NCI-H748 treated with DMSO at 0.1 percent for 48 hours (cell line): ENCODE measurements at regions not wholly inside any gene's neighbourhood (a gene's known extent, or its start where the extent isn't known, plus 50 kb on each side); places are given as distances from the start of the nearest gene placed in this dataset.

Experiments used
- DNase-seq: peaks from one replicate; lab custom pipeline; 2025; lab: John Stamatoyannopoulos, UW

DNA sequence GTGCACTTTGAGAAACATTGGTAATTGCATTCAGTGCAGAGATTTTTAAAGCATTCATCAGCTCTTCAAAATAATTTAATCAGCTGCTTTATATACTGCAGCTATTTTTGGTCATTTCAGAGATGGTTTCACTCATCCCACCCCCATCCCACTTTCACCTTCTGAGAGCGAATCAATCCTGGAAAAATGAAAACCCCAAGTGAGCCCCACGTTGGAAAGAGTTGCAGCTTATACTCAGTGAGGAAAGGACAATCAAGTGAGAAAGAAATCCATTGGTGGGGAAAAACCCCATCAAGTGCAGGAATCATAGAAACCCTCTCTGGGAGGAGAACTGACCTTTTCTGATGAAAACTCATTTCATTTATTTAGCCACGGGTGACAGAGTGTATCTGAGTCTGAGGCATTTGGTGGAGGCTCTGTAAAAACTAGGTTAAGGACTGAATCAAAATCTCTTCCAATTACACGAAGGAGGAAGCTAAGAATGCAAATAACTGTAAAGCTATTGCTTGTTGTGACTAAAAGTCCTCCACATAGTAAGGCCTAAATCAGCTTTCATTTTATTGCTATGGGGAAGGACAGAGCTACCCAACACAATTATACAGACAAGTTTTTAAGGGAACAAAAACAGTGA, 240.4 kb upstream of the PGRMC2 start:
- DNase-seq: no peak

DNA sequence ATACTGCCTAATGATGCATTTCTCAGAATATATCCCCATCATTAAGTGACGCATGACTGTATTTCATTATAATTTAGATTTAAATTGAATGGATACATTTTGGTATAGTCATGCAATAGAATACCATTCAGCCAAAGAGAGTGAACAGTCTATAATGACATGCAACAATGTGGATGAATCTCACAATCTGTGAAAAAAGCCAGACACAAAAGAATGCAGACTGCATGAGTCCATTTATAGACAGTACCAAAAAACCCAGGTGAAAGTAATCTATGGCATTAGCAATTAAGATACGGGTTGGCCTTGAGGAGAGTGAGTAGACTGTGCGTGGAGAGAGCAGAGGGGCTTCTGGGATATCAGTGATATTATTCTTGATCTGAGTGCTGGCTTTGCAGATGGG, 239.7 kb upstream of the PGRMC2 start:
- no peak for DNase-seq

DNA sequence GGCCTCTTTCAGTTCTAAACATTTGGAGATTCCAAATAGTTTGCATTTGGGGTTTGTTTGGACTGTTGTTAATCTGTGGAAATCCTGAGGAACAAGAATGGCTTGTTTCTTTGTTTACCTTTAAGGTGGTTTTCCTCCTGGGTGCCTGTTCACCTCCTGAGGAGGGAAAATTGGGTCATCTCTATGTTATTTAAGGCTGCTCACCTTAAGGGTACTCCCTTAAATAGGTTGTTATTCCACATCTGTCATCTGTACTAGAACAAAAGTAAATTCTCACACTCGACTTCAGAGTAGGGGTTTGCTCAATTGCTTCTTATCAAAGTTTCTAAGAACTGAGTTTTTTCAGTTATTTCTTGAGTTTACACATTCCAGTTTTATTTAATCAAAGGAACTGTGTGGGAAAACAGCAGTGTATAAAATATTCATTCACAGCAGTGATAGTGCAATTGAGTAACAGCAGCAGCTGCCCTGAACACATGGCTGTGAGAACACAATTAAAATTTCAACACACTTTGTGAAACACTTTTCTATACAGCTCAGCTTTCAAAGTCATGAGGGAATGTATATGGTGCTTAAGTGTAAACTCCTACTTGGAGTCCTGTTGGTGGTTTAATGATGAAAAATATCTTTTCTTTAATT, 238.5 kb upstream of the PGRMC2 start:
- no peak for DNase-seq

DNA sequence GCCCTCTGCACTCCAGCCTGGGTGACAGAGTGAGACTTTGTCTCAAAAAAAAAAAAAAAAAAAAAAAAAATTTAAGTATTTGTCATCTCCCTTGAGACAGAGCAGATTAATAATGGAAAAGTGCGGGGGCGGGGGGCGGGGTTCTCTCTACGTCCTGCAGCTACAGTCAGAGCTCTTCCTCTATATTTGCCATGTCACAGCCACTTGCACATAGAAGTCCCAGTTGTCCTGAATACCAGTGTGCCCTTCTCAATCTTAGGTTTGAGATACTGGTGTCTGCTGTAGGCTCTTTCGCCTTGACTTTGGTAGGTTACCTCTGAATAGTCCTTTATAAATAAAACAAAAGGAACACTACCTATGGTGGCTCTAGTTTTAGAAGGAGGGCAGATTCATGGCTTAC, 237.8 kb upstream of the PGRMC2 start:
- no peak for DNase-seq

DNA sequence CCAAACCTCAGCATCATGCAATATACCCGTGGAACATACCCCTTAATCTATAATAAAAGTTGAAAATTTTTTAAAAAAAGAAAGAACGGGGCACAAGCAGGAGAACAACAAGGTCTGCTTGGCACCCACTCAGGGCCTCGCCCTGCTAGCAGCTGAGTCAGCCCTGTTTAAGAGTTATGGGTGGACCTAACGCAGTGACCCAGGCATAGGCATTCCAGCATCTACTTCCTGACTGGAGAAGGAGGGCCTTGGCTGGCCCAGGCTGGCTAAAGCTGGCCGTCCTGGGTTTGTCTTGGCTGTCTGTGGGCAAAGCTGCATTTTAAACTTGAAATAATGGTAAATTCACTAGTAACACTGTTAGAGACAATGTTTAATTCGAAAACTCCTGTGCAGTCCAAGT, 236.7 kb upstream of the PGRMC2 start:
- no peak for DNase-seq

DNA sequence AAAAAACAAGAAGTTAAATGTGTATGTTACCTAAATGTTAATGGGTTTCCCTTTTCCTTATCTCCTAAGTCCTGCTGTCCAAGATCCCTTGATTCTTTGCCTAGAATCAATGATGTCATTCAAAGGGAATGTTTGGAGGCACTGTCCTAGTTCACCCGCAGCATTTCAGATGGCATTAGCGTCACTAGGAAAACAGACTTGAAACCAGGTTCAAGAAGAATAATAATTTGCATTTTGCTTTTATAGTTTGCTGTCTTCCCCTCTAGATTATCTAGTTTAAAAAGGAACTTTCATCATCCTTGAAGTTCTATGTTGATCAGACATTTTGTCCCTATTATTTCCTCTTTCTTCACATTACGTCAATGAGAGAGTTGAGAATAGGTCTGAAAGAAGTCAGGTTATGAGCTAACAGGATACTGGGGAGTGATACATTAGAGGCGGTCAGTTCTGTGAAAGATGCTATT, 234.1 kb upstream of the PGRMC2 start:
- no peak for DNase-seq

DNA sequence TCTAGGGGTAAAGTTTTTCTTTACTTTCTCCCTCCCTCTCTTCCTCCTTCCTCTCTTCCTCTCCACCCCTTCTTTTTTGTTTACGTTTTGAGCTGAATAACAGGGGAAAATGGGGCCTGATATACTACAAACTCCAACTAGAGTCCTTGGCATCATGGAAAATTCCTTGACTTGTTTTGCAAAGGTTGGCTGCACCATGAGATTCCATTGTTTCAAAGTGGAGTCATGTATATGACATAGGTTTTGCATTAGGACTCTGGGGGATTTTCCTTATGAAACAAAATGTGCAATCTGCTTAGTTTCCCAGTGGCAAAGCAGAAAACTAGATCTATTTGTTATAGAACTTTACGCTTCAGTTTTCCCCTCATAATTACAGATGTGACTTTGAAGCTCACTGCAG, 233.5 kb upstream of the PGRMC2 start:
- no peak for DNase-seq

DNA sequence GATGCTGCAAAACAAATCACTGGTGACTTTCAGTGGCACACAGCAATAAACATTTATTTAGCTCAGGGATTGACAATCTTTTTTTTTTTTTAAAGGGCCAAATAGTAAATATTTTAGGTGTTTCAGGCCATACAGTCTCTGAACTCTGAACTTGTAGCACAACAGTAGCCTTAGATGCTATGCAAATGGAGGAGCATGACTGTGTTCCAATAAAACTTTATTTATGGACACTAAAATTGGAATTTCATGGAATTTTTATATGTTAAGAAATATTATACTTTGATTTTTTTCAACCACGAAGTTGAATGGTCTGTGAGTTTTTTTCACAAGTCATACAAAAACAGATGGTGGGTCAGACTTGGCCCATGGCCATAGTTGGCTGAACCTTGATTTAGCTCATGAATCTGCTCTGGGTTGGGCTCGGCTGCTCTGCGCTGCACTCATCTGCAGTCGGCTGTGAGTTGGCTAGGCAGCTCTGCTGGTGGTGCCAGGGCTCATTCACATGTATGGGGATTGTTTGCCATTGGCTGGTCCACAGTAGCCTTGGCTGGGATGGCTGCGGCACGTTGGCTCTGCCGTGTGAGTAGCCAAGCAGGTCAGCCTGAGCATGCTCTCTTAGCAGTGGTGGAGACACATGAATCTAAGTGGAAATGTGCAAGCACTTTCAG, 231.7 kb upstream of the PGRMC2 start:
- DNase-seq: no peak

DNA sequence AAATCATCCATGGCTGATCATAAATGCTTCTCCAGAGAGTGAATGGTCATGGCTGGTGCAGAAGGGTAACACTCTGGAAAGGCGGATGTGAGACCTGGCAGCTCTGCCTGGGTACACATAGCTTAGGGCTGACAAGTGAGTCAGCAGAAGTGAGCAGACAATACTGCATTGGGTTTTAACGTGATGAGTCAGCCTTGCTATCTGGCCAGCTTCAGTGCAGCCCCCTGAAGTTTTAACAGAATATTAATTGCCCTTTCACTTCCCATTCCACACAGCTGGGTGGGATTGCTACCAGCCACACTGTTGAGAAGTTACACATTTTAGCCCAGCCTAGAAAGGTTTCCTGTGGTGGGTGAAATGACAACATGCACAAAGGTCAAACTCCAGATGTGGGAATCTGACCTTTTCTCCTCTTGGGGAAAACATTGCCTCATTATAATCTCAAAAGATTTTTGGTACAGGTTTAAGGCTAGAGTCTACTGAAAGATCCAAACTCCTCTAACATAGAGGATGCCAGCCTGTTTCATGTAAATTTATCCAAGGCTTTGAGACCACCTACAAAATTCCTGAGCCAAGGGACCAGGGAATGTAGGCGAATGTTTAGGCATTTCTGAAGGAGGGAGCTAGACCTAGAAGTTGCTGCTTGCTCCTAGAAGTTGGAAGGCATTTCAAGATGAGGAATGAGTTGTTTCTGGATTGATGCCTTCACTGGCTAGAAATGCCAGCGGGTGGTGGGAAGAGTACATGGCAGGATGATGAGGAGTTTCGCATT, 230.3 kb upstream of the PGRMC2 start:
- no peak for DNase-seq

DNA sequence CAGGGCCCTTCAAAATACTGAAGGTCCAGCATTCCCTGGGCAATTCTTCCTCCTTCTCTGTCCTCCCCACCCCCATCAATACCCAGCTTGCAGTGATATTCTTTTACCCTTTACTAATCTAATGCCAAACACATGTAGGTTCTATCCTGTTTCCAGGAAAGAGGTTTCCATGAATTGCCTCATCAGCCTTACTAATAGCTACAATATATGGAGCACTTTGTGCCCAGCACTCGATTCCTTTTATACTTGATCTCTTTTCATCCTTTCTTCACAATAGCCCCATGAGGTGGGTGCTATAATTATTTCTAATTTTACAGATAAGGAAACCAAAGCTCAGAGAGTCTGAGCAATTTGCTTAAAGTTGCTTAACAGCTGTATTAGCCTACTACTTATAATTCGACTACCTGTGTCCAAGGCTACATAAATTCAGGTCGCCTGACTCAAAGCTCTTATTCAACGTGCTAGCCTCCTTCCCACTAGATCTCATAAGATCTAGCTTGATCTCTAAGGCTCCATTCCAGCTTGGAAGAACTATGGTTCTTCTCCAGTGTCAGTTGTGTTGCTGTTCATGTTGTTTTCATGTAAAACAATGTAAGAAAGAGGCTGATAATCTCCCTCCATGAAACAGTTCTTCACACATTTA, 229.6 kb upstream of the PGRMC2 start:
- DNase-seq: no peak

DNA sequence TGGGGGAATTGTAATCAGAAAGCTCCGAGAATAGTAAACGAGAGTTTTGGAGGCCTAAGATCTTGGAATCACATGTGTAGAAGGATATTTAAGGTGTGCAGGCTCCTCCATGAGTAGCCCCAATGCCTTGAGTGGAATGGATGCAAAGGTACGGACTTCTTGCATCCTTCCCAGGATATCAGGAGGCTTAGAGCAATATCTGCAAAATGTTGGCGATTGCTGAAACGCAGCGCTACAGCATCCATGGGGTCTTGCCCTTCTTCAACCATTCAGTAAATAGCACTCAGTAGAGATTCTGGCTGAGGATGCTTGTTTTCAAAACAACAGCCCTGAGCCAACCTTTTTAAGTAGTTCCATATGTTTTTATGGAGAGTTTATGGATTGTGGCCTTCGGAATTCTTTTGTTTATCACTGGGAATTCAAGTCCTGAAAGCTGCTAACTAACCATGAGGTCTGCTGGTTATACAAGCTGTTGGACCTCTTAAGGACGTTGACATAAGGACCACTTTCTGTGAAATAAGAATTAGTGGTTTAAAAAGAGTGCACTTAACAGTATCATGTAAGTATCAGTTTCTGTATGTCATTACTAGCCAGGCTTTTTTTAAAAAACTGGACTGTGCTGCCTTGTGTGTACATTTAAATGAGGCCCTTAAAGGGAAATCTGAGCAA, 228.8 kb upstream of the PGRMC2 start:
- DNase-seq: no peak

DNA sequence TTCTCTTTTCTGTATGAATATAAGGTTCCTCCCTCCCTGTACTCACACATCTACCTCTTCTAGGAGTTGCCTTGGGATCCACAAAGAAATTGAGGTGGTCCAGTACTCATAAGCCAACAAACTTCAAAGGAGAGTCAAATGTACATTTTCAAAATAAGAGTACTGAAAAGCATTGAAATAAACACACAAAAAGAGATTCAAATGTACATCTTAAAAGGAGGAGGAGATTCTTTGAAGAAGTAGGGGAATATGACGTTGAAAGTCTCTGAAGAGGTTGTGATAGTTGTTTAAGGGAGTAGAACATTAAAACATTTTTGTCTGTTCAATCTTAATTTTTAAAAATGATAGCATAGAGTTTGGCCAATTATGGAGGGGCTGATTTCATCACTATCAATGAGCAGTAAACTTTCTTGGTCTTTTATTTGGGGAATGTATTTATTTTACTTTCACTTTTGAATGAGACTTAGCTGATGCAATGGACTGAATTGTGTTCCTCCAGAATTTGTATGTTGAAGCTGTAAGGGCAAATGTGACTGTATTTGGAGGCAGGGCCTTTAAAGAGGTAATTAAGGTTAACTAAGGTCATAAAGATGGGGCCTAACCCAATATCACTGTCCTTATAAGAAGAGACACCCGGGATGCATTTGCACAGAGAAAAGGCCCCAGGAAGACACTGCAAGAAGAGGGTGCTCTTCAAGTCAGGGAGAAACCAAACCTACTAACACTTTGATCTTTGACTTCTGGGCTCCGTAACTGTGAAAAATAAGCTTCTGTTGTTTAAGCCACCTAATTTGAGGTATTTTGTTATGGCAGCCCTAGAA, 226.3 kb upstream of the PGRMC2 start:
- DNase-seq: no peak

DNA sequence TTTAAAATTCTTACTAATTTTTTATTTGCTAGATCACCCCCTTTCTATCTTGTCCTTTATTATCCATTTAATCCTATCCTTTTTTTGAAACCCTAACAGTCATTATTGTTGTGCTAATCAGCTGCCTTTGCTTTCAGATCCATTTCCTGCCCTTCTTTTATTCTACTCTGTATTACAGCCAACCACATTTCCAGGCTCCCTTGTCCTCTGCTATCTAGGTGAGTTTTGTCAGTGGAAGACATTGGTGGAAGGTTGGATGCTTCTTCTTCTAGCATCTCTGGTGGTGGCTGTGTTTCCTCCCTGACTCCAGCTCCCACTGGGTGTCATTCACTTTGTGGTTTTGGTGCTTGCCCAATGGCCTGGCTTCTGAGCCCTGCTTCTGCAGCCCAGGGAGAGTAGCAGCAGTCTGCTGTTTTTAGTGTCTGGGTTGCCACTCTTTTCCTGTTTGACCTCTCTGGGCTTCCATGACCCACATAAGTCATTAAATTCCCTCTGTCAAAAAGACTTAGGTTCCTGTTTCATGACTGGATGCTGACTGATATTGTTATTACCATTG, 225.2 kb upstream of the PGRMC2 start:
- no peak for DNase-seq

DNA sequence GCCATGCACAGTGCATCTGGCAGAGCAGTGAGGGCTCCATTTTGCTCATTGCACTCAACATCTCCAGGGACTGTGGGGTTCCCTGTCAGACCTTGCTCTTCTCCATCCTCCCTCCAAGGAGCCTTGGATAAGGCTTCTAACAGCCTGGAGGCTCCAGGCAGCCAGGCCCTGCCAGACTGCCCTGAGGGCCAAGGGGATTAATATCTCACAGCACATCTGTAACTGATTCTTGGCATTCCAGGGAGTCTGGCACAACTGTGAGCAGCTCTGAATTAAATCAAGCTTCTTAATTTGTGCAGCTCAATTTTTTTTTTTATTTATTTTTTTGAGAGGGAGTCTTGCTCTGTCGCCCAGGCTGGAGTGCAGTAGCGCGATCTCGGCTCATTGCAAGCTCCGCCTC, 224.5 kb upstream of the PGRMC2 start:
- no peak for DNase-seq

DNA sequence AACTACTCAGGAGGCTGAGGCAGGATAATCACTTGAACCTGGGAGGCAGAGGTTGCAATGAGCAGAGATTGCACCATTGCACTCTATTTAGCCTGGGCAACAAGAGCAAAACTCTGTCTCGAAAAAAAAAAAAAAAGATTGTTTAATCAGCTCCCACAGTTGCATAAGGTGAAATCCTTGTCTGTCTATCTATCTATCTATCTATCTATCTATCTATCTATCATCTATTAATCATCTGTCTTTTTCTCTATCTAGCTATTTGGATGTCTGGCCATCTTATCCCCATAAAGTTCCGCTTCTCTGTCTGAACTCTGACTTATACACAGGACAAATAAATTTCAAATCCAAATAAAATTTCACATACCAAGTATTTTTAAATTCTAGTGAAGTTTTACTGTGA, 223.2 kb upstream of the PGRMC2 start:
- DNase-seq: no peak

DNA sequence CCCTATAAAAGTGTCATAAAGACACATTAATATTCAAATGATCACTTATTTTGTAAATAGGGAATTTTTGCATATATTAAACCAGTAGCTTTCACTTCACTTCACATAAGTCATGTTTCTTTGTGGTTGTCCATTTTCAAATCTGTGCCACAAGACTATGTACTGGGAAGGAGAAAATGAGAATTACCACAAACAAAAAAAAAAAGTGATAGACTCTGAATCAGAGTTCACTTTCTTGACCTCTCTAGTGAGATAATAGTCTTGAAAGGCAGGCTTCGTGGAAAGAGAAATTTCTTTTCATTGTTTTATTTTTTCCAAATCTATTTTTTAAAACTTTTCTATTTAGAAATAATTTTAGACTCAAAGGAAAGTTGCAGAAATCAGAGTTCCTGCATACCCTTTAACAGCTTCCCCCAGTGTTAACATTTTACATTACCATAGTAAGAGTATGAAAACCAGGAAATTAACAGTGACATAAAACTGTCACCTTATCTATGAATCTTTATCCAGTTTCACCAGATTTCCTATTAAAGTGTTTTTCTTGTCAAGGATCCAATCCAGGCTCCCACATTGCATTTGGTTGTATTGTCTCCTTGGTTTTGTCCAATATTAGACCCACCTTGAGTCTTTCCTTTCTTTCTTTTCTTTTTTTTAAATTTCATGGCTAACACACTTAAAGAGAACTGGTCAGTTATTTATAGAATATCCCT, 215.4 kb upstream of the PGRMC2 start:
- DNase-seq: no peak

DNA sequence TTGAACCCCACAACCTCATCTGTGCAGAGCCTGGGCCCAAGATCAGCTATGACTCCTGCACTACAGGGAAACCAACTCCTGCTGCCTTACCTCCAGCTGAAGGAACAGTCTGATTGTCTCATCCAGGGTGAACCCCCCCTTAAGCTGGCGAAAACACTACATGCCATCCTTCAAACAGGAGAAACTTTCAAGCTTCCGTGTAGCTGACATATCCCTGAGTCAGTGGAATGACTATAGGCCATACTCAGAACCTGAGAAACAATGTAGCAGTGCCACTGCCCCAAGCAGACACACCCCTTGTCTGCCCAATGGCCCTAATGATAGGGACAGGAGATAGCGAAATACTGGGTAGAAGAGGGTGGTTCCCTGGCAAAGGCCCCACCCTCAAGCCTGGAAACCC, 213.6 kb upstream of the PGRMC2 start:
- DNase-seq: no peak

DNA sequence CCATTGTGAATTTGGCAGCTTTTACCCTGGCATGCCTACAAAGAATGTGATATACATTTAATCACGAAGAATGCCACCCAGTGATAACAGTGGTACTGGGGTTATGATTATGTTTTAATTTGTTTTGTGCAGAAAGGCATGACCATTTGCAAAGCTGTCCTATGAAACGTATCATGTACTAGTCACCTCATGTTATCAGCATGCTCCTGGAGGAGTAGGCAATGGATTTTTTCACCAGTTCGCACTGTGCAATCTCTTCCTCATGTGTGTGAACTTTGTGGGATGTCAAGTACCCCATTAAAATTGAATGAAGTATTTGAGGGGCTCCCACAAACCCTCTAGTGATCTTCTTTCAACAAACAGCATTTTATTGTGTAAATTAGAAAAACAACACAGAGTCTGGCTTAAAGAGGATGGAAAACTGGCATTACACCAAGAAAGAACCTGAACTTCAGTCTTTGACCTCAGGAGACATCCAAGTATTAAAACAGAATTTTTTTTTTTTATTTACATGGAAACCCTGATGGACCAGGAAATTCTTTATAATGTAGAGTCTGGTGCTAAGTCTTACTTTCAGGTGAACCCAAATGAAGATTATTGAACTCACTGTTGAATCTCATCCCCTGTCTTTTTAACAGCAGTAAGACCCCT, 200.6 kb upstream of the PGRMC2 start:
- no peak for DNase-seq

DNA sequence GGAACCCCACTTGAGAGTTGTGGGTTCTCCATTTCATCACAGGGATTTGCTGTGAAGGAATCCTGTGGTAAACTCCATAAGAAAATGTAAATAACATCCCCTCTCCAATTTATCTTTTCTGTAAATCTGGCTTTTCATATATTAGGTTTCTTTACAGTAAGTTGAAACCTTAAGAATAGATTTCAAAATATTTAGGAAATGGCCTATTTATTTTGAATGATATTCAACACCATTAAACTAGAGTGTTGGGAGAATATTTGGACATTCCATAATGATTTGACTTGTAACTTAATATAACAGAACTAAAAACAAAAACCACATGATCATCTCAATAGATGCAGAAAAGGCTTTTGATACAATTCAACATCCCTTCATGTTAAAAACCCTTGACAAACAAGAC, 197.3 kb upstream of the PGRMC2 start:
- DNase-seq: no peak
